GM23338 (cell line): ENCODE measurements at regions not wholly inside any gene's neighbourhood (a gene's known extent, or its start where the extent isn't known, plus 50 kb on each side); places are given as distances from the start of the nearest gene placed in this dataset.

Experiments
- ATAC-seq: fragments of 200-7000 bp; cut with Tn5 transposase; 3 replicates; pipeline ENCODE4 v1.9.1; 2020
- DNase-seq: peaks from one replicate; pipeline ENCODE4 v3.0.0-alpha.2; 2015; ENCODE audit warnings: low spot score
- H2AFZ ChIP-seq: fragments of 200-600 bp; sonication (generic); 2 replicates; pipeline ENCODE4 v1.8.0; 2016; ENCODE audit warnings: antibody characterized with exemption, mild to moderate bottlenecking, moderate library complexity
- H3F3A ChIP-seq: fragments of 200-600 bp; sonication (generic); replicated peaks from 2 replicates; pipeline ENCODE4 v1.8.0; 2017; ENCODE audit warnings: antibody characterized with exemption, mixed run types, low read depth
- H3K27ac ChIP-seq: fragments of 200-600 bp; sonication (generic); 2 replicates; pipeline ENCODE4 v1.6.1; 2016; ENCODE audit warnings: low read depth
- H3K27me3 ChIP-seq: fragments of 200-600 bp; sonication (generic); 2 replicates; pipeline ENCODE4 v1.8.0; 2016; ENCODE audit warnings: mild to moderate bottlenecking, mixed run types, moderate library complexity; ENCODE audit not compliant: insufficient read depth
- H3K36me3 ChIP-seq: fragments of 200-600 bp; sonication (generic); 2 replicates; pipeline ENCODE4 v1.8.0; 2016; ENCODE audit warnings: mild to moderate bottlenecking; ENCODE audit not compliant: insufficient read depth
- H3K4me1 ChIP-seq: fragments of 200-600 bp; sonication (generic); 2 replicates; pipeline ENCODE4 v1.8.0; 2016; ENCODE audit warnings: mild to moderate bottlenecking, moderate library complexity; ENCODE audit not compliant: insufficient read depth
- H3K4me2 ChIP-seq: fragments of 200-600 bp; sonication (generic); 2 replicates; pipeline ENCODE4 v1.7.1; 2017; ENCODE audit warnings: mixed run types
- H3K4me3 ChIP-seq: fragments of 200-600 bp; sonication (generic); 2 replicates; pipeline ENCODE4 v1.6.1; 2016; ENCODE audit warnings: mixed run types
- H3K79me2 ChIP-seq: fragments of 200-600 bp; sonication (generic); replicated peaks from 2 replicates; pipeline ENCODE4 v1.8.0; 2017; ENCODE audit warnings: mild to moderate bottlenecking; ENCODE audit not compliant: insufficient read depth
- H3K9me2 ChIP-seq: fragments of 200-600 bp; sonication (generic); 2 replicates; pipeline ENCODE4 v1.8.0; 2017; ENCODE audit not compliant: insufficient read depth
- H4K20me1 ChIP-seq: fragments of 200-600 bp; sonication (generic); replicated peaks from 2 replicates; pipeline ENCODE4 v1.8.0; 2017; ENCODE audit warnings: mild to moderate bottlenecking; ENCODE audit not compliant: insufficient read depth
- H3K27ac Mint-ChIP-seq: 2 replicates; pipeline ENCODE4 v1.8.0; 2020; ENCODE audit warnings: inconsistent platforms, mild to moderate bottlenecking, moderate library complexity, mixed read lengths
- H3K27me3 Mint-ChIP-seq: 3 replicates; pipeline ENCODE4 v1.8.0; 2022; ENCODE audit warnings: low read depth, mild to moderate bottlenecking, moderate library complexity, mixed read lengths, inconsistent platforms; ENCODE audit not compliant: insufficient read depth, poor library complexity
- H3K36me3 Mint-ChIP-seq: 3 replicates; pipeline ENCODE4 v1.8.0; 2021; ENCODE audit warnings: low read depth, mild to moderate bottlenecking, inconsistent platforms, moderate library complexity, mixed read lengths
- H3K4me1 Mint-ChIP-seq: 3 replicates; pipeline ENCODE4 v1.8.0; 2020; ENCODE audit warnings: mild to moderate bottlenecking, inconsistent platforms, mixed read lengths
- H3K4me3 Mint-ChIP-seq: 3 replicates; pipeline ENCODE4 v1.8.0; 2021; ENCODE audit warnings: moderate library complexity, mild to moderate bottlenecking, inconsistent platforms, mixed read lengths
- H3K9me3 Mint-ChIP-seq: 3 replicates; pipeline ENCODE4 v1.8.0; 2020; ENCODE audit warnings: moderate library complexity, mild to moderate bottlenecking, inconsistent platforms, mixed read lengths
- CTCF ChIP-seq, 2 experiments: fragments of 200-600 bp in 1 of 2; sonication (generic) in 1 of 2; conservative IDR thresholded peaks; 2 replicates each; pipeline versions ENCODE4 v1.5.1 to v1.6.1; 2016 to 2017; ENCODE audit warnings: antibody characterized with exemption in 2 of 2, low read depth in 2 of 2, mild to moderate bottlenecking in 2 of 2, moderate library complexity in 1 of 2
- EZH2 ChIP-seq: fragments of 200-600 bp; sonication (generic); IDR thresholded peaks from one replicate; pipeline ENCODE4 v1.8.0; 2017; ENCODE audit warnings: antibody characterized with exemption, mild to moderate bottlenecking, low read depth; ENCODE audit not compliant: unreplicated experiment
- JUNB ChIP-seq: IDR thresholded peaks from one replicate; pipeline ENCODE4 v1.6.1; 2016; ENCODE audit warnings: antibody characterized with exemption; ENCODE audit not compliant: unreplicated experiment
- NANOG ChIP-seq: IDR thresholded peaks from 2 replicates; pipeline ENCODE4 v1.6.1; 2016; ENCODE audit warnings: antibody characterized with exemption, borderline replicate concordance
- STAT1 ChIP-seq: IDR thresholded peaks from one replicate; pipeline ENCODE4 v1.6.1; 2016; ENCODE audit warnings: antibody characterized with exemption; ENCODE audit not compliant: unreplicated experiment
- ZNF114 ChIP-seq: fragments of 250-450 bp; sonication (Bioruptor Pico); IDR thresholded peaks from 2 replicates; pipeline ENCODE4 v1.5.0; 2020; ENCODE audit warnings: mild to moderate bottlenecking, moderate library complexity
- TF ChIP-seq, protein P1 (sequence below): IDR thresholded peaks from one replicate; pipeline ENCODE4 v1.6.1; 2018; ENCODE audit warnings: antibody characterized with exemption; ENCODE audit not compliant: unreplicated experiment
- TF ChIP-seq, protein P2 (sequence below): IDR thresholded peaks from 2 replicates; pipeline ENCODE4 v1.6.1; 2016; ENCODE audit warnings: antibody characterized with exemption

- TF ChIP-seq, protein P1, sequence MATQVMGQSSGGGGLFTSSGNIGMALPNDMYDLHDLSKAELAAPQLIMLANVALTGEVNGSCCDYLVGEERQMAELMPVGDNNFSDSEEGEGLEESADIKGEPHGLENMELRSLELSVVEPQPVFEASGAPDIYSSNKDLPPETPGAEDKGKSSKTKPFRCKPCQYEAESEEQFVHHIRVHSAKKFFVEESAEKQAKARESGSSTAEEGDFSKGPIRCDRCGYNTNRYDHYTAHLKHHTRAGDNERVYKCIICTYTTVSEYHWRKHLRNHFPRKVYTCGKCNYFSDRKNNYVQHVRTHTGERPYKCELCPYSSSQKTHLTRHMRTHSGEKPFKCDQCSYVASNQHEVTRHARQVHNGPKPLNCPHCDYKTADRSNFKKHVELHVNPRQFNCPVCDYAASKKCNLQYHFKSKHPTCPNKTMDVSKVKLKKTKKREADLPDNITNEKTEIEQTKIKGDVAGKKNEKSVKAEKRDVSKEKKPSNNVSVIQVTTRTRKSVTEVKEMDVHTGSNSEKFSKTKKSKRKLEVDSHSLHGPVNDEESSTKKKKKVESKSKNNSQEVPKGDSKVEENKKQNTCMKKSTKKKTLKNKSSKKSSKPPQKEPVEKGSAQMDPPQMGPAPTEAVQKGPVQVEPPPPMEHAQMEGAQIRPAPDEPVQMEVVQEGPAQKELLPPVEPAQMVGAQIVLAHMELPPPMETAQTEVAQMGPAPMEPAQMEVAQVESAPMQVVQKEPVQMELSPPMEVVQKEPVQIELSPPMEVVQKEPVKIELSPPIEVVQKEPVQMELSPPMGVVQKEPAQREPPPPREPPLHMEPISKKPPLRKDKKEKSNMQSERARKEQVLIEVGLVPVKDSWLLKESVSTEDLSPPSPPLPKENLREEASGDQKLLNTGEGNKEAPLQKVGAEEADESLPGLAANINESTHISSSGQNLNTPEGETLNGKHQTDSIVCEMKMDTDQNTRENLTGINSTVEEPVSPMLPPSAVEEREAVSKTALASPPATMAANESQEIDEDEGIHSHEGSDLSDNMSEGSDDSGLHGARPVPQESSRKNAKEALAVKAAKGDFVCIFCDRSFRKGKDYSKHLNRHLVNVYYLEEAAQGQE, result no peak
- TF ChIP-seq CTCF (conservative IDR thresholded peaks at IDR 0.05; ENCODE audit: low read depth in 2 of 2), result no peak
- TF ChIP-seq ZNF114 (CRISPR knock-in tag), result no peak
- TF ChIP-seq STAT1, result no peak
- TF ChIP-seq, protein P2, sequence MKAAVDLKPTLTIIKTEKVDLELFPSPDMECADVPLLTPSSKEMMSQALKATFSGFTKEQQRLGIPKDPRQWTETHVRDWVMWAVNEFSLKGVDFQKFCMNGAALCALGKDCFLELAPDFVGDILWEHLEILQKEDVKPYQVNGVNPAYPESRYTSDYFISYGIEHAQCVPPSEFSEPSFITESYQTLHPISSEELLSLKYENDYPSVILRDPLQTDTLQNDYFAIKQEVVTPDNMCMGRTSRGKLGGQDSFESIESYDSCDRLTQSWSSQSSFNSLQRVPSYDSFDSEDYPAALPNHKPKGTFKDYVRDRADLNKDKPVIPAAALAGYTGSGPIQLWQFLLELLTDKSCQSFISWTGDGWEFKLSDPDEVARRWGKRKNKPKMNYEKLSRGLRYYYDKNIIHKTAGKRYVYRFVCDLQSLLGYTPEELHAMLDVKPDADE, result no peak
- no peak for TF ChIP-seq NANOG
- no peak for TF ChIP-seq EZH2
These were observed 216.5 kb upstream of the ZC3H15 start (continued) for GRCh38 chr2:186269536-186269935.

GRCh38 chr2:186273953-186274352, 212.1 kb upstream of the ZC3H15 start:
- Mint-ChIP-seq H3K27me3 (no peaks in the 10 kb centered on the region), H3K9me3 (peaks cover 11% of the 10 kb centered on the region; the same call in 2 of the 3 replicates), H3K27ac (no peak overlapping the region), H3K4me1 (no peaks in the 10 kb centered on the region), H3K36me3 (peaks cover 15% of the 10 kb centered on the region; the same call in 2 of the 3 replicates), H3K4me3 (no peak overlapping the region)
- Histone ChIP-seq H4K20me1 (no peaks in the 10 kb centered on the region), H3K4me2 (no peak overlapping the region), H3F3A (no peaks in the 10 kb centered on the region), H2AFZ (no peak overlapping the region), H3K4me3 (no peak overlapping the region), H3K27ac (no peak overlapping the region), H3K4me1 (no peaks in the 10 kb centered on the region; the same call in 1 of the 2 replicates), H3K79me2 (no peaks in the 10 kb centered on the region), H3K36me3 (no peaks in the 10 kb centered on the region), H3K27me3 (no peaks in the 10 kb centered on the region), H3K9me2 (no peaks in the 10 kb centered on the region; the same call in none of the 2 replicates)
- ATAC-seq (no peak), DNase-seq (no peak)
- TF ChIP-seq CTCF (conservative IDR thresholded peaks at IDR 0.05; ENCODE audit: low read depth in 2 of 2) (no peak), JUNB (no peak)
- TF ChIP-seq, protein P2, result no peak
